ENCODE measurements at regions not wholly inside any gene's neighbourhood (a gene's known extent, or its start where the extent isn't known, plus 50 kb on each side); places are given as distances from the start of the nearest gene placed in this dataset.

DNA sequence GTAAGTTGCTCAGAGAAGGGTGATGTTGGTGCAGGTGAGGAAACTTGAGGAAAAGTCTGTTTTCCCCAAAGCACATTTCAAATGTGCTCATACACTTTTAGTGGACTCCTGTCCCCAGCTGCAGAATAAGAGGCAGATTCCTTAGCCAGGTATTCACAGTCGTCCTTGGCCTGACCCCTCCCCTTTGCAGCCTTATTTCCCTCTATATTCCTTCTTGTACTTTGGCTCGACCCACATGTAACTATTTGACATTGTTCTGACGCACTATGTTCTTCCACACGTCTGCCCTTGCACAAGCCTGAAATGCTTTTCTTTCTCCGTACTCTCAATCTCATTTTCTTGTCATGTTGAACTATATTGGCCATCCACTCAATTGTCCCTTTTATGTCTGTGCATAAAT lies 498.4 kb upstream of the USP24 start:
- TF ChIP-seq, protein P1, sequence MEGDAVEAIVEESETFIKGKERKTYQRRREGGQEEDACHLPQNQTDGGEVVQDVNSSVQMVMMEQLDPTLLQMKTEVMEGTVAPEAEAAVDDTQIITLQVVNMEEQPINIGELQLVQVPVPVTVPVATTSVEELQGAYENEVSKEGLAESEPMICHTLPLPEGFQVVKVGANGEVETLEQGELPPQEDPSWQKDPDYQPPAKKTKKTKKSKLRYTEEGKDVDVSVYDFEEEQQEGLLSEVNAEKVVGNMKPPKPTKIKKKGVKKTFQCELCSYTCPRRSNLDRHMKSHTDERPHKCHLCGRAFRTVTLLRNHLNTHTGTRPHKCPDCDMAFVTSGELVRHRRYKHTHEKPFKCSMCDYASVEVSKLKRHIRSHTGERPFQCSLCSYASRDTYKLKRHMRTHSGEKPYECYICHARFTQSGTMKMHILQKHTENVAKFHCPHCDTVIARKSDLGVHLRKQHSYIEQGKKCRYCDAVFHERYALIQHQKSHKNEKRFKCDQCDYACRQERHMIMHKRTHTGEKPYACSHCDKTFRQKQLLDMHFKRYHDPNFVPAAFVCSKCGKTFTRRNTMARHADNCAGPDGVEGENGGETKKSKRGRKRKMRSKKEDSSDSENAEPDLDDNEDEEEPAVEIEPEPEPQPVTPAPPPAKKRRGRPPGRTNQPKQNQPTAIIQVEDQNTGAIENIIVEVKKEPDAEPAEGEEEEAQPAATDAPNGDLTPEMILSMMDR (IDR thresholded peaks at IDR 0.05), result no peak
- no peak for TF ChIP-seq POLR2A (IDR thresholded peaks at IDR 0.05)

Measured in prostate gland (tissue), 2 donors.